ENCODE measurements at regions not wholly inside any gene's neighbourhood (a gene's known extent, or its start where the extent isn't known, plus 50 kb on each side); places are given as distances from the start of the nearest gene placed in this dataset.

DNA sequence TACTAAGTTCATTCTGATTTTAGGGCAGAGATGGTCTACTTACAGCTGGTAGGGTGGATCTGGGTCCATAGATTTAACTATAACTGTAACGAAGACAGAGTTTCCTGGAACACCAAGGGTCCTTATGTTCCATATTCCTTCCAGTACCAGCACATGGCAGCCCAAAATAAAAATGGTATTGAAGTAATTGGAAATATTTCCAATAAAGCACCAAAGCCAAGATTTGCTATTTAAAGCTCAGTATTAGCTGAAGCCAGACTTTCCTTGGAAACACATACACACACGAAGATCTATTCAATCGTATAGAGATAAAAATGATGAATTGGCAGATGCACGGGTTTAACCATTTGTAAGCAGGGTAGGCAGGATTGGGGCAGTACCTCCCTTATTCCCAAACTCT is 289.1 kb upstream of the SORCS1 start:
- TF ChIP-seq CTCF (IDR thresholded peaks at IDR 0.05; ENCODE audit: poor library complexity) (no peak), EZH2 (IDR thresholded peaks at IDR 0.05; ENCODE audit: borderline replicate concordance) (no peak)
